ENCODE measurements at regions not wholly inside any gene's neighbourhood (a gene's known extent, or its start where the extent isn't known, plus 50 kb on each side); places are given as distances from the start of the nearest gene placed in this dataset.

DNA sequence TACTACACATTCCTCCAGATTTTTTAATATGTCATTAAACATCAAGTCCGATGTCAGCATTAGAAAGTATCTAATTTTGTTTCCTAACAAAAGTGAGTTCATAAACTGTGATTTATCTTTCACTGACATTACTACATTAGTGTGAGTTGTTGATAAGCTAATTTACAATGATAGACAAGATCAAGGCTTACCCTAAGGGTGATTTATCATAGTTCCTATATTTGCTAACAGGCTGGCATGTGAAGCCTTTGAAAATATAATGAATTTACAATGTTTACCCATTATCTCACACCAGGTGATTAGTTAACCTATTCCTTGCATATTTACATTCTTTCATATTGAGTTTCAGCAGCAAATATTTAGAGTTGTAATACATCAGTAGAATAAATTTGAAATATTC lies 1096.9 kb upstream of the NUDT12 start:
- no peak for DNase-seq
- Histone ChIP-seq H3K36me3 (replicated peaks) (no peaks in the 10 kb centered on the region), H3K27ac (no peak overlapping the region), H3K27me3 (replicated peaks) (no peaks in the 10 kb centered on the region), H3K4me3 (ENCODE audit: low read depth, low read length) (no peak overlapping the region)
- in situ Hi-C loops (cut with HindIII; ENCODE audit: low pct_ligation_motif_present, low sequenced_read_pairs) = no loop called here
- TF ChIP-seq, protein P1, sequence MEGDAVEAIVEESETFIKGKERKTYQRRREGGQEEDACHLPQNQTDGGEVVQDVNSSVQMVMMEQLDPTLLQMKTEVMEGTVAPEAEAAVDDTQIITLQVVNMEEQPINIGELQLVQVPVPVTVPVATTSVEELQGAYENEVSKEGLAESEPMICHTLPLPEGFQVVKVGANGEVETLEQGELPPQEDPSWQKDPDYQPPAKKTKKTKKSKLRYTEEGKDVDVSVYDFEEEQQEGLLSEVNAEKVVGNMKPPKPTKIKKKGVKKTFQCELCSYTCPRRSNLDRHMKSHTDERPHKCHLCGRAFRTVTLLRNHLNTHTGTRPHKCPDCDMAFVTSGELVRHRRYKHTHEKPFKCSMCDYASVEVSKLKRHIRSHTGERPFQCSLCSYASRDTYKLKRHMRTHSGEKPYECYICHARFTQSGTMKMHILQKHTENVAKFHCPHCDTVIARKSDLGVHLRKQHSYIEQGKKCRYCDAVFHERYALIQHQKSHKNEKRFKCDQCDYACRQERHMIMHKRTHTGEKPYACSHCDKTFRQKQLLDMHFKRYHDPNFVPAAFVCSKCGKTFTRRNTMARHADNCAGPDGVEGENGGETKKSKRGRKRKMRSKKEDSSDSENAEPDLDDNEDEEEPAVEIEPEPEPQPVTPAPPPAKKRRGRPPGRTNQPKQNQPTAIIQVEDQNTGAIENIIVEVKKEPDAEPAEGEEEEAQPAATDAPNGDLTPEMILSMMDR (IDR thresholded peaks at IDR 0.05; ENCODE audit: low read depth, low read length, missing control alignments) = no peak

DNA sequence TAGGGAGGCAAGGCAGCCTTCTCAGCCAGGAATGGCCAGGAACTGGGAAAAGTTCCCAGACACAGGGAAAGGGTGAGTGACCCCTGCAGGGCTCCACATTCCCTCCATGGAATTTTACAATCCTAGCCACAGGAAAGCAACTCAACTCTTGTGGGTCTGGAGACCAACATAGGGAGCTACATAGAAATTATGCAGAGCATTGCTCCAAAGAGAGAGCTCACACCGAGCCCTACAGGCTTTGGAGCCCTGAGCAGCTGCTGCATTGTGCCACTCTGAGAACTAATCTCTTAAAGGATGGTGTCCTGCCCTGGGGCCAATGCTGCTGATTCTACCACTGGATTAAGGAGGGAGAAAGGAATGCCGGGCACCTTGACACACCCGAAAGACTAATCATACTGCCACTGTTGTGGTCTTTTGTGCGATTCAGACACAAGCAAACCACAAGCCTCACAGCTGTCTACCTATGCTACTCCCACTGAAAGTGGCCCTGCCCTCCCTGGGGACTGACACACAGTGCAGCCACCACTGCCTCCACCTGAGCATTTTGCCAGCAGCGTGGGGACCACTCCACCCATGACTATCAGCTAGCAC lies 1089.8 kb upstream of the NUDT12 start:
- no peaks in the 10 kb centered on the region for H3K36me3 ChIP-seq (replicated peaks)
- no peak for DNase-seq
- TF ChIP-seq, protein P1 (IDR thresholded peaks at IDR 0.05; ENCODE audit: low read depth, low read length, missing control alignments) = no peak
- no peak overlapping the region for H3K4me3 ChIP-seq (ENCODE audit: low read depth, low read length)
- in situ Hi-C loops (cut with HindIII; ENCODE audit: low pct_ligation_motif_present, low sequenced_read_pairs) = no loop called here
- no peak overlapping the region for H3K27ac ChIP-seq
- no peaks in the 10 kb centered on the region for H3K27me3 ChIP-seq (replicated peaks)

DNA sequence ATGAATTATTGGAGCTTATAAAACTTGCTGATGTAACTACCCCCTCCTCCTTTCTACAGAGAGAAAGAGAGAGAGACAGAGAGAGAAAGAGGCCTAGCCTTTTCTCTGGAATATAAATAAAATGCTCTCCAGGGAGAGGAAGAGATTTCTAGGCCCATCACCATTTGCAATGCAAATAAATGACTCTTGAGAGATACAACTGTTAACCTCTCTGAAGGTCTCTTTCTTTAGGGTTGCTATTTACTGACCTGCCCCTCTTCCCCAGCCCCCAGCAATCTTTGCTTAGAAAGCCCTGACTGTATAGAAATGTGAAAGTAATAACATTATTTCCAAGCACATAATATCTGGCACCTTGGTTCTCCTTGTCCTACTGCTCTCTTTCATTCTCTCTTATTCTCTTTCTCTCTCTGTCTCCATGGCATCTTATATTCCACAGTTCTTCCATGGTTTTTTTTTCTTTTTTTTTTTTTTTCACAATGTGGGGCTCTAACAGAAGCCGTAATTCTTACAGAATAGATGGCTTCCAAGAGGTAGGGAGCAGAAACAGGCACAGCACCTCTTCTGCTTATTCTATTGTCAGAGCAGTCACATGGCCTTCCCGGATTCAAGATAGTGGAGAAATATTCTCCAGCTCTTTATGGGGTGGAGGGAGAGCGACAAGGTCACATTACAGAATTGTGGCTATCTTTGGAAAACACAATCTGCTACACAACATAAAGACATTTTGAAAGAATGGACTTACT lies 1087.9 kb upstream of the NUDT12 start:
- Histone ChIP-seq H3K4me3 (ENCODE audit: low read depth, low read length) (no peak overlapping the region), H3K27ac (no peak overlapping the region), H3K36me3 (replicated peaks) (no peaks in the 10 kb centered on the region), H3K27me3 (replicated peaks) (no peaks in the 10 kb centered on the region)
- in situ Hi-C loops (cut with HindIII; ENCODE audit: low pct_ligation_motif_present, low sequenced_read_pairs) = no loop called here
- TF ChIP-seq, protein P1 (IDR thresholded peaks at IDR 0.05; ENCODE audit: low read depth, low read length, missing control alignments) = no peak
- no peak for DNase-seq

DNA sequence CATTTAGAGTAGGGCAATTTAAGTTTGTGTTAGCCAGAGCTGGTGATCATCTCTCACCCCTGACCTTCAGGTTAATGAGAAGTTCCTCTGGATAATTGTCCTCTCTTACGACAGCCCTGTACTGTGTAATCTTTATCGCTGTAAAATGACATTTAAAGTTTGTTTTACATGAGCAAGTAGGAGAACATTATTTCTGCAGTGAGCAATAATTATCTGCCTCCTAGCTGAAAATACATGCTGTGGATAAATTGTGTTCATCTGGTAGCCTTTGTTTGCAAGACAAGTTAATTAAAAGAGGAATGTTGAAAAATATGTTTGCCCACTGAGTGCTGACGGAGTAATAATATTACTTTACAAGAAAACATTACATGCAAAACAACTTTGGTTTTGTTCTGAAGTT lies 1083.8 kb upstream of the NUDT12 start:
- DNase-seq = no peak
- no peak overlapping the region for H3K27ac ChIP-seq
- H3K36me3 ChIP-seq (replicated peaks) = no peaks in the 10 kb centered on the region
- TF ChIP-seq, protein P1 (IDR thresholded peaks at IDR 0.05; ENCODE audit: low read depth, low read length, missing control alignments) = no peak
- in situ Hi-C loops (cut with HindIII; ENCODE audit: low pct_ligation_motif_present, low sequenced_read_pairs) = no loop called here
- H3K27me3 ChIP-seq (replicated peaks) = no peaks in the 10 kb centered on the region
- no peak overlapping the region for H3K4me3 ChIP-seq (ENCODE audit: low read depth, low read length)

DNA sequence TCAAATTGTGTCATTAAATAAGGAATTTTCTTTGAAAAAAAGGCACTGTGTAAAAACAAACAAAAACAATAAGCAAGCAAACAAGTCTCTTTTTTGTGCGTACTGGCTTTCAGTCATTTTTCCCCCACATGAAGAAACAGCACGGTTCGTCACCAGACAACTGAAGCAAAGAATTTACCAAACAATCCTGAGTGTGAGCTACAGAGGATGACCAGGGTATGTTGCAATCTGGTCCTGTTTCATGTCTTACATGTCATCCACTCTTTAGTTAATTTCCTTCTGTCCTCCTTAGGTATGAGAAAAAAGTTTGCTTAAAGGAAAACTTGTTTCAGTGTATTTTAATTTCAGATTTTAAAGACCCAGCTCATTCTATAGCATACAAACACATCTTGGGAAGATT lies 1080.7 kb upstream of the NUDT12 start:
- no peak for DNase-seq
- in situ Hi-C loops (cut with HindIII; ENCODE audit: low pct_ligation_motif_present, low sequenced_read_pairs) = no loop called here
- Histone ChIP-seq H3K4me3 (ENCODE audit: low read depth, low read length) (no peak overlapping the region), H3K36me3 (replicated peaks) (no peaks in the 10 kb centered on the region), H3K27me3 (replicated peaks) (no peaks in the 10 kb centered on the region), H3K27ac (no peak overlapping the region)
- TF ChIP-seq, protein P1 (IDR thresholded peaks at IDR 0.05; ENCODE audit: low read depth, low read length, missing control alignments) = no peak
